A549 (cell line): ENCODE measurements at regions not wholly inside any gene's neighbourhood (a gene's known extent, or its start where the extent isn't known, plus 50 kb on each side); places are given as distances from the start of the nearest gene placed in this dataset.

Experiments
- ATAC-seq, 2 experiments: fragments of 200-7000 bp in 1 of 2; fragments of >200 bp in 1 of 2; cut with Nextera tagmentation in 1 of 2; cut with Tn5 transposase in 1 of 2; 3 replicates each; pipeline versions ENCODE4 v1.8.0 to v1.9.1; 2018 to 2020; ENCODE audit warnings: mild to moderate bottlenecking in 1 of 2, moderate library complexity in 1 of 2
- CTCF ChIA-PET: fragments of 300-600 bp; sonication (Branson Sonifier 250); formaldehyde crosslinking; extraction: SDS; loops from one replicate; lab custom pipeline; 2021; ENCODE audit warnings: antibody characterized with exemption, inconsistent platforms; lab: Yijun Ruan, JAX
- POLR2A ChIA-PET: fragments of 350-600 bp; formaldehyde crosslinking; extraction: SDS; loops from one replicate; lab custom pipeline; 2021; ENCODE audit warnings: antibody characterized with exemption, inconsistent platforms; lab: Yijun Ruan, JAX
- DNase-seq, 2 experiments: peaks; one replicate each; pipeline versions ENCODE4 v3.0.0 to v3.0.0-alpha.2; 2011 to 2016; ENCODE audit warnings: low read depth in 1 of 2, low spot score in 1 of 2
- FAIRE-seq: peaks from 2 replicates; lab custom pipeline; 2011; peaks lifted over from hg19 to GRCh38; lab: Jason Lieb, UNC
- H3K27ac ChIP-seq, 2 experiments: fragments of >200 bp; sonication (Bioruptor Twin); formaldehyde crosslinking; 3 replicates each; pipeline ENCODE4 v1.5.1; 2016 to 2017
- H3K4me1 ChIP-seq: fragments of >200 bp; sonication (Bioruptor Twin); formaldehyde crosslinking; 3 replicates; pipeline ENCODE4 v1.6.1; 2016
- H3K4me2 ChIP-seq: fragments of >200 bp; sonication (Bioruptor Twin); formaldehyde crosslinking; 3 replicates; pipeline ENCODE4 v1.6.1; 2016
- H3K4me3 ChIP-seq: fragments of >200 bp; sonication (Bioruptor Twin); formaldehyde crosslinking; 3 replicates; pipeline ENCODE4 v1.5.1; 2016
- H3K9me3 ChIP-seq: fragments of >200 bp; sonication (Bioruptor Twin); formaldehyde crosslinking; 3 replicates; pipeline ENCODE4 v1.6.1; 2016
- ATOH8 ChIP-seq: fragments of 250-450 bp; sonication (Bioruptor Pico); IDR thresholded peaks from 2 replicates; pipeline ENCODE4 v1.5.0; 2020; ENCODE audit warnings: low read depth, mild to moderate bottlenecking, moderate library complexity
- BCL3 ChIP-seq: fragments of >200 bp; sonication (Bioruptor Twin); formaldehyde crosslinking; IDR thresholded peaks from 3 replicates; pipeline ENCODE4 v1.6.1; 2016
- CBX2 ChIP-seq: fragments of 200-600 bp; sonication (generic); IDR thresholded peaks from 2 replicates; pipeline ENCODE4 v1.6.1; 2016; ENCODE audit warnings: low read depth, mild to moderate bottlenecking, borderline replicate concordance
- CBX8 ChIP-seq: fragments of 200-600 bp; sonication (generic); IDR thresholded peaks from 2 replicates; pipeline ENCODE4 v1.6.1; 2016
- CEBPB ChIP-seq, 2 experiments: fragments of >200 bp in 1 of 2; sonication (Bioruptor Twin) in 1 of 2; formaldehyde crosslinking in 1 of 2; IDR thresholded peaks; 2 replicates each; pipeline ENCODE4 v1.6.1; 2012 to 2016
- CHD2 ChIP-seq: fragments of 150-350 bp; IDR thresholded peaks from 2 replicates; pipeline ENCODE4 v1.6.1; 2014; ENCODE audit warnings: low read length; ENCODE audit not compliant: partially characterized antibody
- CHD4 ChIP-seq: fragments of 200-600 bp; sonication (generic); IDR thresholded peaks from 2 replicates; pipeline ENCODE4 v1.6.1; 2016; ENCODE audit warnings: antibody characterized with exemption, mild to moderate bottlenecking, borderline replicate concordance
- ELK1 ChIP-seq: fragments of 150-350 bp; IDR thresholded peaks from 2 replicates; pipeline ENCODE4 v1.6.1; 2014; ENCODE audit warnings: low read depth, mild to moderate bottlenecking, low read length
- EP300 ChIP-seq, 2 experiments: fragments of >200 bp; sonication (Bioruptor Twin); formaldehyde crosslinking; IDR thresholded peaks; 2 replicates in 1 of 2; 3 replicates in 1 of 2; pipeline ENCODE4 v1.6.1; 2016 to 2017
- FOXS1 ChIP-seq: fragments of 250-450 bp; sonication (Bioruptor Pico); IDR thresholded peaks from 2 replicates; pipeline ENCODE4 v1.5.0; 2020; ENCODE audit warnings: mild to moderate bottlenecking, moderate library complexity
- HOXA7 ChIP-seq: fragments of 250-450 bp; sonication (Bioruptor Pico); IDR thresholded peaks from 2 replicates; pipeline ENCODE4 v1.5.0; 2020; ENCODE audit warnings: mild to moderate bottlenecking, moderate library complexity
- NPAS2 ChIP-seq: fragments of 250-450 bp; sonication (Bioruptor Pico); IDR thresholded peaks from 2 replicates; pipeline ENCODE4 v1.8.0; 2022; ENCODE audit warnings: mild to moderate bottlenecking, moderate library complexity, borderline replicate concordance
- NR3C1 ChIP-seq: fragments of >200 bp; sonication (Bioruptor Twin); formaldehyde crosslinking; IDR thresholded peaks from 3 replicates; pipeline ENCODE4 v1.6.1; 2017
- RCOR1 ChIP-seq: fragments of 150-350 bp; IDR thresholded peaks from 2 replicates; pipeline ENCODE4 v1.6.1; 2014; ENCODE audit warnings: antibody characterized with exemption, low read length, low read depth
- REST ChIP-seq: fragments of 200-600 bp; sonication (generic); IDR thresholded peaks from 2 replicates; pipeline ENCODE4 v1.6.1; 2016; ENCODE audit warnings: antibody characterized with exemption, mild to moderate bottlenecking, moderate library complexity
- RFX5 ChIP-seq: fragments of 450-650 bp; IDR thresholded peaks from 2 replicates; pipeline ENCODE4 v1.7.1; 2014; ENCODE audit warnings: antibody characterized with exemption, mild to moderate bottlenecking, moderate library complexity
- RNF2 ChIP-seq: fragments of 200-600 bp; sonication (generic); IDR thresholded peaks from 2 replicates; pipeline ENCODE4 v1.6.1; 2016; ENCODE audit warnings: low read depth, mild to moderate bottlenecking, antibody characterized with exemption, moderate library complexity, borderline replicate concordance
- SMC3 ChIP-seq: fragments of >200 bp; sonication (Bioruptor Twin); formaldehyde crosslinking; IDR thresholded peaks from 3 replicates; pipeline ENCODE4 v1.6.1; 2018; ENCODE audit warnings: inconsistent platforms
- SREBF2 ChIP-seq: fragments of 450-650 bp; IDR thresholded peaks from 2 replicates; pipeline ENCODE4 v1.6.1; 2014; ENCODE audit warnings: mild to moderate bottlenecking, moderate library complexity
- USF2 ChIP-seq: fragments of 450-650 bp; IDR thresholded peaks from 2 replicates; pipeline ENCODE4 v1.6.1; 2014; ENCODE audit warnings: antibody characterized with exemption
- ZFP36 ChIP-seq: fragments of 450-650 bp; IDR thresholded peaks from 2 replicates; pipeline ENCODE4 v1.6.1; 2014; ENCODE audit warnings: borderline replicate concordance; ENCODE audit not compliant: partially characterized antibody
- ZNF302 ChIP-seq: fragments of 250-450 bp; sonication (Bioruptor Pico); IDR thresholded peaks from 2 replicates; pipeline ENCODE4 v1.9.0; 2021; ENCODE audit warnings: inconsistent platforms, mild to moderate bottlenecking, moderate library complexity
- WGBS: methylation state at CpG from one replicate; pipeline ENCODE4 v1.1.6; 2017; ENCODE audit errors: missing lambda C conversion rate; 5-methylcytosine and 5-hydroxymethylcytosine counted together
- TF ChIP-seq, protein P1 (sequence below): IDR thresholded peaks from 2 replicates; pipeline ENCODE4 v1.6.1; 2012

DNA sequence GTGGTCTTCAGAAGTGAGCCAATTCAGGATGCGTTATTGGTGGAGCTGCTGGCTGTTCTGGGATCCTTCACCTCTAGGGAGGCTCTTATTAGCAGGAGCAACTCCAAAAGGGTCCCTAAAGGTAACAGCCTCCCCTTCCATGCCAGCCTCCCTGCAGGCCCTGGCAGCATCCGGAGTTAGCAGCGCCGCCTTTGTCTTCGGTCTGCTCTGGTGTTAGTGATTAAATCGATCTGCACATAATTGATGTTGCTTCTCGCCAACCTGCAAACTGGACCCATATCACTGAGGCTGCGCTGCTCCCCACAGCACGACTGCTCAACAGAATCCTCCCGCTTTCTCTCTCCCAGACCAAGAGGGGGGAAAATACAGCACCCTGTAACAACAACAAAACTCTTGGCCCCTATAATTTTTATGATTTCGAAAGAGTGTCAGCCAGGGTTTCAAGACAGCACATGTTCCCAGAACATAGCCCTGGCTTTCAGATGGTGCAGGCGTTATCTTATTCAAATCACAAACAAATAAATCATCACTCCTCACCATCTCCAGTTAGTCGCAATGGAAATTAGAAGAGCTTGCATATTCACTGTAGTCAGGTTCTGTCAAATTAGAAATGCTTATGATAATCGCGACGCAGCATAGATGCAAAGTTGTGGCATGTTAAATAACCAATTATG is 76.0 kb downstream of the IRX3 start:
- TF ChIP-seq CHD2 = no peak
- TF ChIP-seq REST = no peak
- no peak for TF ChIP-seq RCOR1
- TF ChIP-seq, protein P1, sequence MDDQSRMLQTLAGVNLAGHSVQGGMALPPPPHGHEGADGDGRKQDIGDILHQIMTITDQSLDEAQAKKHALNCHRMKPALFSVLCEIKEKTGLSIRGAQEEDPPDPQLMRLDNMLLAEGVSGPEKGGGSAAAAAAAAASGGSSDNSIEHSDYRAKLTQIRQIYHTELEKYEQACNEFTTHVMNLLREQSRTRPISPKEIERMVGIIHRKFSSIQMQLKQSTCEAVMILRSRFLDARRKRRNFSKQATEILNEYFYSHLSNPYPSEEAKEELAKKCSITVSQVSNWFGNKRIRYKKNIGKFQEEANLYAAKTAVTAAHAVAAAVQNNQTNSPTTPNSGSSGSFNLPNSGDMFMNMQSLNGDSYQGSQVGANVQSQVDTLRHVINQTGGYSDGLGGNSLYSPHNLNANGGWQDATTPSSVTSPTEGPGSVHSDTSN = no peak
- TF ChIP-seq USF2 = no peak
- TF ChIP-seq RFX5 = no peak
- no peak for TF ChIP-seq SMC3
- 69% methylated on average over 16 of the region's 16 CpGs for WGBS
- FAIRE-seq (no peak), DNase-seq (no peak), ATAC-seq (no peak)
- ChIA-PET POLR2A (no interaction called here), CTCF (no interaction called here)
- H3K4me3 ChIP-seq = no peak overlapping the region
- H3K4me1 ChIP-seq = no peaks in the 10 kb centered on the region
- H3K4me2 ChIP-seq = no peak overlapping the region
- H3K27ac ChIP-seq = no peak overlapping the region
- no peaks in the 10 kb centered on the region for H3K9me3 ChIP-seq

GRCh38 chr16:54208237-54208636 is 78.3 kb downstream of the IRX3 start:
- no peak for ATAC-seq
- no peaks in the 10 kb centered on the region for H3K9me3 ChIP-seq
- no peak overlapping the region for H3K27ac ChIP-seq
- TF ChIP-seq CEBPB (IDR thresholded peaks at IDR 0.05) (no peak), SREBF2 (no peak), ZNF302 (CRISPR knock-in tag) (no peak), CBX2 (no peak), EP300 (IDR thresholded peaks at IDR 0.05) (no peak), CBX8 (no peak), BCL3 (no peak), FOXS1 (CRISPR knock-in tag) (no peak), NR3C1 (no peak), NPAS2 (no peak), CHD4 (no peak), ATOH8 (CRISPR knock-in tag) (no peak), ZFP36 (no peak), ELK1 (no peak), RNF2 (no peak), HOXA7 (CRISPR knock-in tag) (no peak)
- DNase-seq = no peak
- ChIA-PET POLR2A (no interaction called here), CTCF (no interaction called here)
- no peak for FAIRE-seq
- no peak overlapping the region for H3K4me2 ChIP-seq
- H3K4me1 ChIP-seq = no peaks in the 10 kb centered on the region
- H3K4me3 ChIP-seq = no peak overlapping the region
- WGBS = 63% methylated on average over 5 of the region's 5 CpGs
